ENCODE measurements at regions not wholly inside any gene's neighbourhood (a gene's known extent, or its start where the extent isn't known, plus 50 kb on each side); places are given as distances from the start of the nearest gene placed in this dataset.

- TF ChIP-seq CTCF (IDR thresholded peaks at IDR 0.05): no peak
- no peak for TF ChIP-seq POLR2A (IDR thresholded peaks at IDR 0.05)
These were observed 64.5 kb upstream of the TANC2 start for GRCh38 chr17:62901544-62901943.
